PC-9 (cell line): ENCODE measurements at regions not wholly inside any gene's neighbourhood (a gene's known extent, or its start where the extent isn't known, plus 50 kb on each side); places are given as distances from the start of the nearest gene placed in this dataset.

ENCODE experiments used
- BruUV-seq: library from RNA; stranded (reverse); fragments of 400-500 nt; replicated peaks from 2 replicates; lab custom pipeline; 2021; lab: Mats Ljungman, UMichigan
- CTCF ChIA-PET: fragments of 300-600 bp; sonication (Branson Sonifier 250); formaldehyde crosslinking; loops from one replicate; lab custom pipeline; 2022; ENCODE audit warnings: antibody characterized with exemption; lab: Charles Lee
- POLR2A ChIA-PET: fragments of 300-600 bp; sonication (Branson Sonifier 250); formaldehyde crosslinking; loops from one replicate; lab custom pipeline; 2022; ENCODE audit warnings: antibody characterized with exemption; ENCODE audit not compliant: unreplicated experiment; lab: Charles Lee
- DNase-seq, 2 experiments: peaks; one replicate each; pipeline versions ENCODE4 v3.0.0 to v3.0.0-alpha.2; 2015 to 2022; ENCODE audit warnings: mixed read lengths in 1 of 2
- H2AFZ ChIP-seq: fragments of 200-600 bp; sonication (generic); 2 replicates; pipeline ENCODE4 v1.8.1; 2017; ENCODE audit warnings: antibody characterized with exemption
- H3F3A ChIP-seq: fragments of 200-600 bp; sonication (generic); 2 replicates; pipeline ENCODE4 v1.8.1; 2017; ENCODE audit warnings: antibody characterized with exemption, mild to moderate bottlenecking, low read depth; ENCODE audit not compliant: insufficient read depth
- H3K27ac ChIP-seq: fragments of 200-600 bp; sonication (generic); 2 replicates; pipeline ENCODE4 v1.6.1; 2016; ENCODE audit warnings: mixed run types
- H3K27me3 ChIP-seq: fragments of 200-600 bp; sonication (generic); 2 replicates; pipeline ENCODE4 v1.6.1; 2016; ENCODE audit warnings: low read depth, mixed run types; ENCODE audit not compliant: insufficient read depth
- H3K36me3 ChIP-seq: fragments of 200-600 bp; sonication (generic); 2 replicates; pipeline ENCODE4 v1.6.1; 2016; ENCODE audit warnings: low read depth, mixed run types
- H3K4me1 ChIP-seq: fragments of 200-600 bp; sonication (generic); replicated peaks from 2 replicates; pipeline ENCODE4 v1.6.1; 2016; ENCODE audit warnings: mixed run types; ENCODE audit not compliant: insufficient read depth
- H3K4me2 ChIP-seq: fragments of 200-600 bp; sonication (generic); 2 replicates; pipeline ENCODE4 v1.6.1; 2017; ENCODE audit warnings: mixed run types
- H3K4me3 ChIP-seq: fragments of 200-600 bp; sonication (generic); 2 replicates; pipeline ENCODE4 v1.6.1; 2016; ENCODE audit warnings: mixed run types
- H3K79me2 ChIP-seq: fragments of 200-600 bp; sonication (generic); 2 replicates; pipeline ENCODE4 v1.6.1; 2017; ENCODE audit warnings: low read depth, mixed run types
- H3K9me2 ChIP-seq: fragments of 200-600 bp; sonication (generic); 2 replicates; pipeline ENCODE4 v1.8.1; 2017; ENCODE audit warnings: mild to moderate bottlenecking; ENCODE audit not compliant: insufficient read depth
- H3K9me3 ChIP-seq: fragments of 200-600 bp; sonication (generic); 2 replicates; pipeline ENCODE4 v1.8.1; 2016; ENCODE audit warnings: low read depth; ENCODE audit not compliant: insufficient read depth
- H4K20me1 ChIP-seq: fragments of 200-600 bp; sonication (generic); 2 replicates; pipeline ENCODE4 v1.8.1; 2017; ENCODE audit not compliant: insufficient read depth
- CTCF ChIP-seq: fragments of 200-600 bp; sonication (generic); conservative IDR thresholded peaks from 2 replicates; pipeline ENCODE4 v1.6.1; 2017; ENCODE audit warnings: mixed run types, antibody characterized with exemption, mild to moderate bottlenecking, moderate library complexity
- EZH2 ChIP-seq: fragments of 200-600 bp; sonication (generic); IDR thresholded peaks from 2 replicates; pipeline ENCODE4 v1.8.0; 2017; ENCODE audit warnings: antibody characterized with exemption, low read depth
- intact Hi-C: fragments of 100-400 bp; cut with micrococcal nuclease; formaldehyde crosslinking; loops from one replicate; pipeline ENCODE4 v1.10.0; 2022; ENCODE audit not compliant: unreplicated experiment

GRCh38 chr11:127448101-127448500 is 447.5 kb upstream of the KIRREL3 start:
- H3K36me3 ChIP-seq, result no peaks in the 10 kb centered on the region
- no peaks in the 10 kb centered on the region for H3F3A ChIP-seq
- no peaks in the 10 kb centered on the region for H3K79me2 ChIP-seq
- no peak overlapping the region for H3K27ac ChIP-seq
- intact Hi-C loops, result no loop called here
- ChIA-PET CTCF (no interaction called here), POLR2A (no interaction called here)
- H3K9me2 ChIP-seq, result no peaks in the 10 kb centered on the region
- H2AFZ ChIP-seq, result no peak overlapping the region
- no peaks in the 10 kb centered on the region for H3K4me1 ChIP-seq
- TF ChIP-seq CTCF (no peak), EZH2 (no peak)
- peaks cover 11% of the 10 kb centered on the region for H3K27me3 ChIP-seq
- no peaks in the 10 kb centered on the region for H4K20me1 ChIP-seq
- no peak overlapping the region for H3K4me2 ChIP-seq
- no peak for DNase-seq
- no TSS peak for BruUV-seq
- H3K4me3 ChIP-seq, result no peak overlapping the region
- no peaks in the 10 kb centered on the region for H3K9me3 ChIP-seq

- H3K9me2 ChIP-seq, result no peaks in the 10 kb centered on the region
- no peaks in the 10 kb centered on the region for H3K36me3 ChIP-seq
- no peaks in the 10 kb centered on the region for H3K4me1 ChIP-seq
- peaks cover 6% of the 10 kb centered on the region; the same call in 1 of the 2 replicates for H3K27me3 ChIP-seq
- no peaks in the 10 kb centered on the region for H3K9me3 ChIP-seq
- no peak overlapping the region for H3K4me2 ChIP-seq
- DNase-seq, result no peak
- ChIA-PET POLR2A (no interaction called here), CTCF (no interaction called here)
- TF ChIP-seq EZH2, result no peak
- no peak for TF ChIP-seq CTCF
- BruUV-seq, result no TSS peak
- no peak overlapping the region for H3K4me3 ChIP-seq
- intact Hi-C loops, result no loop called here
- H3K79me2 ChIP-seq, result no peaks in the 10 kb centered on the region
- no peak overlapping the region for H3K27ac ChIP-seq
- no peaks in the 10 kb centered on the region for H3F3A ChIP-seq
- H4K20me1 ChIP-seq, result no peaks in the 10 kb centered on the region
- no peak overlapping the region for H2AFZ ChIP-seq
Observed at GRCh38 chr11:127445476-127445875, 444.9 kb upstream of the KIRREL3 start.

GRCh38 chr11:127443297-127443696 is 442.7 kb upstream of the KIRREL3 start:
- intact Hi-C loops, result no loop called here
- ChIA-PET POLR2A (no interaction called here), CTCF (no interaction called here)
- Histone ChIP-seq H3K79me2 (no peaks in the 10 kb centered on the region), H3K4me1 (no peaks in the 10 kb centered on the region), H3K27ac (no peak overlapping the region), H2AFZ (no peak overlapping the region), H3K4me3 (no peak overlapping the region), H4K20me1 (no peaks in the 10 kb centered on the region), H3K36me3 (no peaks in the 10 kb centered on the region), H3K4me2 (no peak overlapping the region), H3K9me2 (no peaks in the 10 kb centered on the region), H3K27me3 (peaks cover 6% of the 10 kb centered on the region; the same call in 1 of the 2 replicates), H3F3A (no peaks in the 10 kb centered on the region), H3K9me3 (no peaks in the 10 kb centered on the region)
- no TSS peak for BruUV-seq
- DNase-seq, result no peak
- TF ChIP-seq EZH2 (no peak), CTCF (no peak)
